ENCODE measurements at regions not wholly inside any gene's neighbourhood (a gene's known extent, or its start where the extent isn't known, plus 50 kb on each side); places are given as distances from the start of the nearest gene placed in this dataset.

GRCh38 chr2:18900691-18901141 lies 311.3 kb upstream of the NT5C1B start:
- TF ChIP-seq POLR2A (IDR thresholded peaks at IDR 0.05): no peak
- no peak for TF ChIP-seq CTCF (IDR thresholded peaks at IDR 0.05)

Data from vagina (tissue), 2 donors.